ENCODE measurements at regions not wholly inside any gene's neighbourhood (a gene's known extent, or its start where the extent isn't known, plus 50 kb on each side); places are given as distances from the start of the nearest gene placed in this dataset.

- no peak for DNase-seq (ENCODE audit: low read depth)
- H3K4me3 ChIP-seq (ENCODE audit: low read depth, low read length): no peak overlapping the region
- TF ChIP-seq MYC (IDR thresholded peaks at IDR 0.05; ENCODE audit: low read depth, low read length) (no peak), POLR2A (IDR thresholded peaks at IDR 0.05; ENCODE audit: extremely low read depth, insufficient read length) (no peak), CTCF (IDR thresholded peaks at IDR 0.05; ENCODE audit: low read depth, low read length) (no peak)
- TF ChIP-seq, protein P1, sequence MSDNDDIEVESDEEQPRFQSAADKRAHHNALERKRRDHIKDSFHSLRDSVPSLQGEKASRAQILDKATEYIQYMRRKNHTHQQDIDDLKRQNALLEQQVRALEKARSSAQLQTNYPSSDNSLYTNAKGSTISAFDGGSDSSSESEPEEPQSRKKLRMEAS (IDR thresholded peaks at IDR 0.05; ENCODE audit: low read depth, low read length): no peak
Measured at GRCh38 chr2:45119038-45119437, 109.8 kb upstream of the SIX2 start.

DNA sequence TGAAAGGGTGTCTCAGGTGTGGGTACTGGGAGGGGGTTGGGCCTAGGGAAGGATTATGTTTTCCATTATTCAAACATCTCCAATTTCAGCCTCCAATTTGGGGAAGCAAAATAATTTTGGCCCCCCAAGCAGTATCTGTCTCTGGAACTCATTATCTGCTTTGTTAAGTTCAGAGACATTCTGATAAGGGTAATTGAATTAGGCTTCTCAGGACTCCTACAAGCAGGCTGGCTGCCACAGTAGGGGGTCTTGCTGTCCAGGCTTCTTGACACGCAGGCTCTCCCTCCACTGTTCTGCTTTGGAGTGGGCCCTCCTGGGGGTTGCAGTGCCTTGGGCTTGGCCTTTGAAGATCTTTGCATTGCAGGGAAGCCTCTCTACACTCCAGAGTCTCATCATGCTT lies 108.1 kb upstream of the SIX2 start:
- no peak for DNase-seq (ENCODE audit: low read depth)
- TF ChIP-seq, protein P1 (IDR thresholded peaks at IDR 0.05; ENCODE audit: low read depth, low read length): no peak
- TF ChIP-seq POLR2A (IDR thresholded peaks at IDR 0.05; ENCODE audit: extremely low read depth, insufficient read length) (no peak), MYC (IDR thresholded peaks at IDR 0.05; ENCODE audit: low read depth, low read length) (no peak), CTCF (IDR thresholded peaks at IDR 0.05; ENCODE audit: low read depth, low read length) (no peak)
- no peak overlapping the region for H3K4me3 ChIP-seq (ENCODE audit: low read depth, low read length)

- TF ChIP-seq CTCF (IDR thresholded peaks at IDR 0.05; ENCODE audit: low read depth, low read length): no peak
- TF ChIP-seq, protein P1 (IDR thresholded peaks at IDR 0.05; ENCODE audit: low read depth, low read length): no peak
- TF ChIP-seq MYC (IDR thresholded peaks at IDR 0.05; ENCODE audit: low read depth, low read length): no peak
- TF ChIP-seq POLR2A (IDR thresholded peaks at IDR 0.05; ENCODE audit: extremely low read depth, insufficient read length): no peak
- no peak overlapping the region for H3K4me3 ChIP-seq (ENCODE audit: low read depth, low read length)
- DNase-seq (ENCODE audit: low read depth): no peak
Measured at GRCh38 chr2:45115181-45115580, 105.9 kb upstream of the SIX2 start.

- no peak for TF ChIP-seq POLR2A (IDR thresholded peaks at IDR 0.05; ENCODE audit: extremely low read depth, insufficient read length)
- TF ChIP-seq, protein P1 (IDR thresholded peaks at IDR 0.05; ENCODE audit: low read depth, low read length): no peak
- TF ChIP-seq MYC (IDR thresholded peaks at IDR 0.05; ENCODE audit: low read depth, low read length): no peak
- TF ChIP-seq CTCF (IDR thresholded peaks at IDR 0.05; ENCODE audit: low read depth, low read length): no peak
- H3K4me3 ChIP-seq (ENCODE audit: low read depth, low read length): no peak overlapping the region
- DNase-seq (ENCODE audit: low read depth): no peak
Measured at GRCh38 chr2:45114221-45114955, 105.1 kb upstream of the SIX2 start.

DNA sequence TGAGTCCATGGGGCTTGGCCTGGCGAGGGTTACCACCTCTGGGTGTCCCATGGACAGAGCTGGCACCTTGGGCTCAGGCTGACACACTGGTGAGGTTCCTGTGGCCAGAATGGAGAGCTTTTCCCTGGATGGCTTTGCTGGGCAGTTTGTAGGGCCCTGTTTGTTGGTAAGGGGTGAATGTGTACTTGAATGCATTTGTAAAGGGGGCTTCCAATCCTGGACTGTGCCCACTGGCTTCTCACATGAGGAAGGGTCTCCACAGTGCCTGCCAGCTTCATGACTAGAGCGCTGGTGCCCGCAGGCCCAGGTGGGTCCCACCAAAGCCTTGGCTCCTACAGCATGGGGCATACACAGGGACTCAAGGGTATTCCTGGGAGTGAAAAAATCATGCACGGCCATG lies 103.5 kb upstream of the SIX2 start:
- TF ChIP-seq CTCF (IDR thresholded peaks at IDR 0.05; ENCODE audit: low read depth, low read length) (no peak), POLR2A (IDR thresholded peaks at IDR 0.05; ENCODE audit: extremely low read depth, insufficient read length) (no peak), MYC (IDR thresholded peaks at IDR 0.05; ENCODE audit: low read depth, low read length) (no peak)
- TF ChIP-seq, protein P1 (IDR thresholded peaks at IDR 0.05; ENCODE audit: low read depth, low read length): no peak
- DNase-seq (ENCODE audit: low read depth): no peak
- no peak overlapping the region for H3K4me3 ChIP-seq (ENCODE audit: low read depth, low read length)

Measured in NB4 (cell line).